HepG2 (cell line): ENCODE measurements at regions not wholly inside any gene's neighbourhood (a gene's known extent, or its start where the extent isn't known, plus 50 kb on each side); places are given as distances from the start of the nearest gene placed in this dataset.
A peak's percentile ranks its signal among the peaks of the same experiment; 100 is the strongest.

Source experiments
- ARID3A ChIP-seq: IDR thresholded peaks from 2 replicates; pipeline ENCODE4 v1.6.1; 2012; ENCODE audit warnings: low read depth, low read length, improper control_type of control experiment
- CEBPG ChIP-seq: IDR thresholded peaks from 2 replicates; pipeline ENCODE4 v1.6.1; 2016
- ELF3 ChIP-seq: IDR thresholded peaks from 2 replicates; pipeline ENCODE4 v1.6.1; 2016; ENCODE audit warnings: missing genetic modification reagents, missing compliant biosample characterization
- FOXJ3 ChIP-seq: sonication (generic); formaldehyde crosslinking; IDR thresholded peaks from 2 replicates; pipeline ENCODE4 v1.4.0; 2020; ENCODE audit warnings: missing genetic modification reagents, mild to moderate bottlenecking, borderline replicate concordance
- FOXM1 ChIP-seq: sonication (generic); formaldehyde crosslinking; IDR thresholded peaks from 2 replicates; pipeline ENCODE4 v1.5.0; 2020; ENCODE audit warnings: missing genetic modification reagents
- GATAD2A ChIP-seq: IDR thresholded peaks from 2 replicates; pipeline ENCODE4 v1.6.1; 2016
- HDAC1 ChIP-seq: sonication (generic); formaldehyde crosslinking; IDR thresholded peaks from 2 replicates; pipeline ENCODE4 v1.5.1; 2020; ENCODE audit warnings: mild to moderate bottlenecking, missing genetic modification reagents
- MEIS2 ChIP-seq: sonication (generic); formaldehyde crosslinking; IDR thresholded peaks from 2 replicates; pipeline ENCODE4 v1.9.0; 2021; ENCODE audit warnings: mild to moderate bottlenecking, missing genetic modification reagents
- MLLT10 ChIP-seq: sonication (generic); formaldehyde crosslinking; IDR thresholded peaks from 2 replicates; pipeline ENCODE4 v1.4.0; 2020; ENCODE audit warnings: missing genetic modification reagents
- MTERF4 ChIP-seq: sonication (generic); formaldehyde crosslinking; IDR thresholded peaks from 2 replicates; pipeline ENCODE4 v1.8.0; 2023; ENCODE audit warnings: mild to moderate bottlenecking, missing genetic modification reagents
- NKX3-1 ChIP-seq: sonication (generic); formaldehyde crosslinking; IDR thresholded peaks from 2 replicates; pipeline ENCODE4 v1.5.0; 2020; ENCODE audit warnings: missing genetic modification reagents
- PPARG ChIP-seq: conservative IDR thresholded peaks from 2 replicates; pipeline ENCODE4 v1.6.1; 2016; ENCODE audit warnings: missing biosample characterization, missing genetic modification reagents
- RERE ChIP-seq: IDR thresholded peaks from 2 replicates; pipeline ENCODE4 v1.6.1; 2016; ENCODE audit warnings: low read depth, missing genetic modification reagents, missing compliant biosample characterization
- TBX3 ChIP-seq: fragments of 450-650 bp; IDR thresholded peaks from 2 replicates; pipeline ENCODE4 v1.6.1; 2017; ENCODE audit warnings: antibody characterized with exemption, mild to moderate bottlenecking, inconsistent platforms, borderline replicate concordance
- ZFP36 ChIP-seq: fragments of 150-350 bp; IDR thresholded peaks from 2 replicates; pipeline ENCODE4 v1.6.1; 2018; ENCODE audit warnings: borderline replicate concordance, low read length, low read depth; ENCODE audit not compliant: partially characterized antibody
- ZNF430 ChIP-seq: sonication (generic); formaldehyde crosslinking; IDR thresholded peaks from 2 replicates; pipeline ENCODE4 v1.9.0; 2021; ENCODE audit warnings: mild to moderate bottlenecking, missing genetic modification reagents
- ZNF839 ChIP-seq: sonication (generic); formaldehyde crosslinking; IDR thresholded peaks from 2 replicates; pipeline ENCODE4 v1.4.0; 2020; ENCODE audit warnings: missing genetic modification reagents, mild to moderate bottlenecking, borderline replicate concordance
- TF ChIP-seq, protein P1 (sequence below): sonication (generic); formaldehyde crosslinking; IDR thresholded peaks from 2 replicates; pipeline ENCODE4 v1.4.0; 2020; ENCODE audit warnings: missing genetic modification reagents, borderline replicate concordance
- TF ChIP-seq, protein P2 (sequence below), 2 experiments: fragments of 450-650 bp in 1 of 2; sonication (generic) in 1 of 2; formaldehyde crosslinking; IDR thresholded peaks; 2 replicates each; pipeline versions ENCODE4 v1.5.0 to v1.8.0; 2020 to 2022; ENCODE audit warnings: mild to moderate bottlenecking in 1 of 2, missing genetic modification reagents in 1 of 2

DNA sequence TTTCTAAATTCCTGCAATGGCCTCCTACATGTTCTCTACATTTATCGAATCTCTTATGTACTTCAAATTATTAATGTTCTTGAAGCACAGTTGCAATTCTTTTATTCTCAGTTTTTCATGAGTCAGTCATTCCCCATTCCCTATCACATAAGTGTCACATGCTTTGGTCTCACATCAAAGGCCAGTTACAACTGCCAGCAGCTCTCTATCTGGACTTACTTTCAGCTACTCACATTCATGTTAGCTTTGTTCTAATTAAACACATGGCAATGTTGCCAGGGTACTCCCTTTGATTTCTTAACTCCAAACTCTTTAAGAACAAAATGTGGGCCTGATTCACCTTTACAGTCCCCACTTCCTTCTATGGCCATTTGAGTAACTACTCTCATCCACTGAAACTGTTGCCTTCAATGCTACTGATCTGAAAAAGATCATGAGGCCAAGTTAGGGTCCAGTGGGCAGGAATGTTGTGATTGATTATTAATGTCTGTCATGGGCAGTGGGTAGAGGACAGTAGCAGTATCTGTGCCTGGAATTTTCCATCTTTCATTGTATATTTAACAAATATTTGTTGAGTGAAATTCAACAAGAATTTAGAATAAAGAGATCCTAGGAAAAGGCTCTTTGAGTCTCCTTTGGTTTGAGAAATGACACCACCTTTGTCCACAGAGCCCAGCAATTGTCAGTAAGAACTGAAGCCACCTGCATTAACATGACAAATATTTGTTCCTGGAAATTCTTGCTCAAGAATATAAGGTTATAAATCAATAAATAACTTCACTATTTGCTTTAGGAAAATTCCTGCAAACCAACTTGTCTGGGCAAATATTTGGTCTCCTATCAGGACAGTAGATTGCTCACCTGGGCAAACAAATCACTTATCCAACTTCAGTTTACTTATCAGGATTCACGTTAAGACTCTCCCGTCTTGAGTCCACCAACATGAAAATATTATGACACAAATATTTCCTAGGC lies 153.6 kb upstream of the SAMSN1 start (continued):
- TF ChIP-seq ZNF430 (CRISPR knock-in tag), result no peak
- TF ChIP-seq FOXM1 (CRISPR knock-in tag), result no peak
- no peak for TF ChIP-seq MEIS2 (CRISPR knock-in tag)
- peak; percentile 69 for TF ChIP-seq ZFP36
- no peak for TF ChIP-seq MTERF4 (CRISPR knock-in tag)
- TF ChIP-seq ZNF839 (CRISPR knock-in tag), result no peak
- TF ChIP-seq, protein P1, sequence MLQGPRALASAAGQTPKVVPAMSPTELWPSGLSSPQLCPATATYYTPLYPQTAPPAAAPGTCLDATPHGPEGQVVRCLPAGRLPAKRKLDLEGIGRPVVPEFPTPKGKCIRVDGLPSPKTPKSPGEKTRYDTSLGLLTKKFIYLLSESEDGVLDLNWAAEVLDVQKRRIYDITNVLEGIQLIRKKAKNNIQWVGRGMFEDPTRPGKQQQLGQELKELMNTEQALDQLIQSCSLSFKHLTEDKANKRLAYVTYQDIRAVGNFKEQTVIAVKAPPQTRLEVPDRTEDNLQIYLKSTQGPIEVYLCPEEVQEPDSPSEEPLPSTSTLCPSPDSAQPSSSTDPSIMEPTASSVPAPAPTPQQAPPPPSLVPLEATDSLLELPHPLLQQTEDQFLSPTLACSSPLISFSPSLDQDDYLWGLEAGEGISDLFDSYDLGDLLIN (CRISPR knock-in tag), result no peak
- TF ChIP-seq, protein P2, sequence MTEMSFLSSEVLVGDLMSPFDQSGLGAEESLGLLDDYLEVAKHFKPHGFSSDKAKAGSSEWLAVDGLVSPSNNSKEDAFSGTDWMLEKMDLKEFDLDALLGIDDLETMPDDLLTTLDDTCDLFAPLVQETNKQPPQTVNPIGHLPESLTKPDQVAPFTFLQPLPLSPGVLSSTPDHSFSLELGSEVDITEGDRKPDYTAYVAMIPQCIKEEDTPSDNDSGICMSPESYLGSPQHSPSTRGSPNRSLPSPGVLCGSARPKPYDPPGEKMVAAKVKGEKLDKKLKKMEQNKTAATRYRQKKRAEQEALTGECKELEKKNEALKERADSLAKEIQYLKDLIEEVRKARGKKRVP (CRISPR knock-in tag; IDR thresholded peaks at IDR 0.05), result no peak
- peak; percentile 30; the same call in 1 of the 2 replicates for TF ChIP-seq HDAC1
- 0 out of 2 replicates have a peak, but pooled peaks have one; percentile 4 for TF ChIP-seq CEBPG
- TF ChIP-seq ELF3, result no peak
- TF ChIP-seq NKX3-1 (CRISPR knock-in tag), result peak; percentile 100
- TF ChIP-seq ARID3A, result peak; percentile 72
- TF ChIP-seq GATAD2A, result peak; percentile 73
- TF ChIP-seq FOXJ3 (CRISPR knock-in tag), result peak; percentile 47; the same call in 1 of the 2 replicates
- TF ChIP-seq TBX3, result peak; percentile 92
- peak; percentile 98 for TF ChIP-seq RERE (CRISPR knock-in tag)
- 0 out of 2 replicates have a peak, but pooled peaks have one; percentile 33 for TF ChIP-seq PPARG
- no peak for TF ChIP-seq MLLT10
